Testis (tissue), 2 donors: ENCODE measurements at regions not wholly inside any gene's neighbourhood (a gene's known extent, or its start where the extent isn't known, plus 50 kb on each side); places are given as distances from the start of the nearest gene placed in this dataset.

Experiments used
- POLR2A ChIP-seq: fragments of 450-650 bp; IDR thresholded peaks from one replicate; pipeline ENCODE4 v1.6.1; 2017; ENCODE audit warnings: antibody characterized with exemption, mild to moderate bottlenecking, moderate library complexity
- TF ChIP-seq, protein P1 (sequence below), 3 experiments: fragments of 450-650 bp in 2 of 3; fragments of 200-600 bp in 1 of 3; sonication (generic) in 1 of 3; IDR thresholded peaks; one replicate each; pipeline ENCODE4 v1.5.1; 2016 to 2019; ENCODE audit warnings: antibody characterized with exemption in 3 of 3, mild to moderate bottlenecking in 2 of 3, moderate library complexity in 1 of 3

DNA sequence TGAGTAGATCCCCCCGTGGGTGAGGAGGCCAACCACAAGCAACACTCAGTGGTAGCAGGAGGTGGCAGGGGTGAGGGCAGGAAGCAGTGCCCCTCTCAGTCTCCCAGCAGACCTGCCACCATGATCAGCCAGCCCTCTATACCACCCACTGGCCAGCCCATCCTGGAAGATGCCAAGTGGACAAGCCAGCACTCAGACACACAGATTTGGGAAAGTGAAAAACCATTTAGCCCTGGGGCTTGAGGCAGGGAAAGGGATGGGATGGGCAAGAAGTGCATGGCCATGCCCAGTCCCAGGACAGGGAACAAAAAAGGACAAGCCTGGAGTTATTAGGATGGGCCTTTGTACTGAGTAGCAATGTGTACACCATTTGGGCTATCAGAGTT is 76.9 kb downstream of the HFE start:
- TF ChIP-seq, protein P1, sequence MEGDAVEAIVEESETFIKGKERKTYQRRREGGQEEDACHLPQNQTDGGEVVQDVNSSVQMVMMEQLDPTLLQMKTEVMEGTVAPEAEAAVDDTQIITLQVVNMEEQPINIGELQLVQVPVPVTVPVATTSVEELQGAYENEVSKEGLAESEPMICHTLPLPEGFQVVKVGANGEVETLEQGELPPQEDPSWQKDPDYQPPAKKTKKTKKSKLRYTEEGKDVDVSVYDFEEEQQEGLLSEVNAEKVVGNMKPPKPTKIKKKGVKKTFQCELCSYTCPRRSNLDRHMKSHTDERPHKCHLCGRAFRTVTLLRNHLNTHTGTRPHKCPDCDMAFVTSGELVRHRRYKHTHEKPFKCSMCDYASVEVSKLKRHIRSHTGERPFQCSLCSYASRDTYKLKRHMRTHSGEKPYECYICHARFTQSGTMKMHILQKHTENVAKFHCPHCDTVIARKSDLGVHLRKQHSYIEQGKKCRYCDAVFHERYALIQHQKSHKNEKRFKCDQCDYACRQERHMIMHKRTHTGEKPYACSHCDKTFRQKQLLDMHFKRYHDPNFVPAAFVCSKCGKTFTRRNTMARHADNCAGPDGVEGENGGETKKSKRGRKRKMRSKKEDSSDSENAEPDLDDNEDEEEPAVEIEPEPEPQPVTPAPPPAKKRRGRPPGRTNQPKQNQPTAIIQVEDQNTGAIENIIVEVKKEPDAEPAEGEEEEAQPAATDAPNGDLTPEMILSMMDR (IDR thresholded peaks at IDR 0.05), result no peak
- TF ChIP-seq POLR2A, result no peak
